NOMO-1 (cell line): ENCODE measurements at regions not wholly inside any gene's neighbourhood (a gene's known extent, or its start where the extent isn't known, plus 50 kb on each side); places are given as distances from the start of the nearest gene placed in this dataset.
"Not testable (repeated sequence)": the region's sequence is repeated elsewhere in the genome, so short reads cannot be mapped to it uniquely, and the experiment has no call there.

Source experiments
- DNase-seq, 2 experiments: peaks; one replicate each; lab custom pipeline; 2025; ENCODE audit not compliant: unreplicated experiment in 2 of 2; lab: John Stamatoyannopoulos, UW

DNA sequence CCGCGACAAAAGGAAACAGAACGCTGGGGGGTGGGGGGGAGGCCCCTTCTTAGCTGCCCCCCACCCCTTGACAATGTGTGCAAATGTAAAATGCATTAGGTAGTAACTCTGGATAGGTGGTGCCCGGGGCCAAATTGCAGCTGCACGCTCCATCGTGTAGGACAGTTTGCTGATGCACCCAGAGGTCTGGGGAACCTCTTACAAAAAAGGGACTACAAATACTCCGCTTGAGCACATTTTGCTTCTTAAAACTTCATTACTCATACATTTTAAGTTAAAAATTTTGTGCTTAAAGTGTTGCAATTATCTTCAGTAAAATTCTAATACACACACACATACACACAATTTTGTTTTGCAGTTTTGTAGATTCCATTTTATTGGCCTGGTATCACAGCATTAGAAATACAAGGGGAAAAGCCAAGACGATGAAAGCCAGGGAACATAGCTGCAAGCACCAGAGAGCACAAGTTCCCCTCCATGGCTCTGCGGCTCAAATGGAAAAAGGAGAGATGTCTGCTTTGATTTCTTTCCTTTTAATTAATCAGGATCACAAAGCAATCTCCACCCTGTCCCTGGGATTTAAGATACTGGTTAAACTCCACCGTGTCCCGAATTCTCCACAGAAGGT lies 582.1 kb downstream of the ZEB2 start:
- no peak for DNase-seq

DNA sequence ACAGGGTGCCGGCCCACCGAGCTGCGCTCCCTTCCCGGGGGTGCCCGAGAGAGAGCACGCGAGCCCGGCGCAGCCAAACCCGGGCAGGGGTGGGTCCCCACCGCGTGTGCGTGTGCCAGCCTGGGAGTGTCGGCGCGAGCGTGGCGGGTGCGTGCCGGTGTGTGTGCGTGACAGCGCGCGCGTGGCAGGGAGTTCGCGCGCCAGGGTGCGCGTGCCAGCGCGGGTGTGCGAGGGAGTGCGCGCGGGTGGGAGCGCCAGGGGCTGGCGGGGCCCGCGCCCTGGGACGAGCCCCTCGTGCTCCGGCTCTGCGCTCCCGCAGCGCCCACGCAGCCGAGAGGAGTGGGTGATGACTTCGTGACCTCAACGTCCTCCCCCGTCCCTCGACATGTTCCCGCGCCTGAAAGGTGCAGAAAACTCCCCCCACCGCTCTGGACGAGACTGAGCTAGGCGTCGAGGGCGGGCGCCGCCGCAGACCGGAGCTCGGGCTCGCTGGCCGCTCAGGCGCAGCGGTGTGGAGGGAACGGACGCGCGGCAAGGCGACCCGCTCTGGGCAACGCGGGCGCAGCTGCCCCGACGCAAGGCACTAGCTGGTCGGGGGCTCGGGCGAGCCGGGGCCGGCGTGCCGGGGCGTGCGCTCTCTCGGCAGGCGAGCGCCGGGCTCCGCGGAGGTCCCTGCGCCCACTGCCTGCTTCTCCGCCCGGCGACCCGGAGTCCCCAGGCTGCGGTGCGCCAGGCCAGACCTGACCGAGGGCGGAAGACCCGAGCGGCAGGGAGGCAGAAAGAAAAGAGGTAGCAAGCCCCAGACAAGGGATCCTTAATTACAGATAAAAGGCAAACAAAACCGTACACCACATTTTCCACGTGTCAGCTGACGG lies 582.8 kb downstream of the ZEB2 start:
- peak; percentile 13 to 35 for DNase-seq

DNA sequence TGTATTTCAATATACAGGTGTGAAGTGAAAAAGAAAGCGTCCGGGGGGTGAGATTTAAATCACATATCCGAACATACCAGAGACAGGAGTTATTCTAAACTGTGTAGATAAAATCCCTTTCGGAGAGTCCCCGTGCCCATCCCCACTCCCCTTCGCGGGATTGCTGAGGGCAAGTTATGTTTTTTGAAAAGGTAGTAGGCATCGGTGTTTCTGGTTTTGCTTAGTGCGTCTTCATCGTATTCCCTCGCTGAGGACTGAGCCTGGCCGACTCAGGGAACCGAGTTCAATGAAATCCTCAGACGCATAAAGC lies 583.4 kb downstream of the ZEB2 start:
- no peak for DNase-seq

DNA sequence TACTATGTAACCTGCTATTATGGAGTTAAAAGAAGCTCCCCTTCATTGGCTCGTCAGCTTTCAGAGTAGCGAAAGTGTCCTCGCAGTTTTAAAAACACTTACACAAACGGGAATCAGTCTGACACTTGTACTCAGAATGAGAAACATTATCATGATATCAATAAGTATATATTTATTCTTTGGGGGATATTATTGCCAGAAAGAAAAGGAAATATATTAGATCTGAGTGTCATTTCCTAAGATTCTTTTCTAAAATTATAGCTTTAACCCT lies 584.5 kb downstream of the ZEB2 start:
- no peak for DNase-seq

DNA sequence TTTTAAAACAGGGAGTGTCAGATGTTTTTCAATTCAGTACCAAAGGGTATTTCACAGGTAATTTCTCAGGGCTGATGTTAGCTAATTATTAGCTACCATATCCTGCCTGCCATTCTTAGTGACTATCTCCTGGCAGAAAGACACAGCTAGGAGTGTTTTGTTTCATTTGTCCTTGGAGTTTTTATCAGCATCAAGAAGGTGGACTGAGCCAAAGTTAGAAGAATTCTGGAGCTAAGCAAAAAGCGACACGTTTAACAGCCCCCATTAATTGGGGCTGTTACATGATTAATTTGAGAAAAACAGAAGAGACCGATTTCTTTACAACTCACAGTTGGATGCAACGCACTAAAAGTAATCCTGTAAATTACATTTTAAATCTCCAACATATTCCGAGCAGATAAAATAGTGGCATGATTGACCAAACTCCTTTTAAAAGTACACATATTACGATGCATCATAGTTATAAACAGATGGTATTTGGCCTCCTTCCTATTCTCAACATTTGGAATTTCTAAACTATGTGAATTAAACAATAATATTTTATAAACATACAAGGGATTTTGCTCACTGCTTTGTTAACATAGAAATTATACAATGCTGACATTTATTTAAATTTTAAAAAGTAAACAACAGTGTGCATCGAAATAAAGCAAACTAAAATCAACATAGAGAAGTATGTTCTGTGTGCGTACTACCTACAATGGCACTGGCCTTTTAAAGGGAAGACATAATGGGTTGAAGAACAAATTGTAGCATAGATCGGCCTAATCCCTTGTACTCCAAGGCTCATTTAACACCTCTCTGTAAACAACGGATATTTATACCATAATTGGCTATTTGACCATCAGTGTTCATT lies 585.1 kb downstream of the ZEB2 start:
- no peak for DNase-seq

DNA sequence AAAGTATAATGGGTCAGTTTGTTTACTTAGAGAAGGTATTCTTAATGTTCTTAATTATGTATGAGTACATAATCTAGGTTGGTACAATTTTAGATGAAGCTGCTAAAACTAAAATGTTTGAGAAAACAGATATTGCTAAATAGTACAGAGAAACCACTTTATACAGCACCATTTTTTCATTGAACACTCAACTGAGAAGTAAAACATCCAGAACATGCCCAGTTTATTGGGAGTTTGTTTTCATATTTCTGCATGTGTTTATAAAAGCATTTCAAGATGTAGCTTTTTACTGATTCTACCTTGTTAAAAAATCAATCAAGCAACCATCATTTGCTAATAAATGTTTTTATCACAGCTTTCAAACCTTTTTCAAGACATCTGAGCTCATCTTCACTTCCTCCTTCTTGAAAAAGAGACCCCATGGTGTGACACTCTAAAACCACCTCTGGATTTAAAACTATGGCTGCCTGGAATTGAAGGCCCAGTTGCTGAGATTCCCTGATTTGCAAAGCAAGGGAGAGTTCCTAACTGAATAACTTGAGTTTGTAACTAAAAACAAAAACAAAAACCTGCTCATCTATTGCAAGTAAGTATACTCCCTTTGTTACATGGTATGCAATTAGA lies 585.9 kb downstream of the ZEB2 start:
- no peak for DNase-seq

DNA sequence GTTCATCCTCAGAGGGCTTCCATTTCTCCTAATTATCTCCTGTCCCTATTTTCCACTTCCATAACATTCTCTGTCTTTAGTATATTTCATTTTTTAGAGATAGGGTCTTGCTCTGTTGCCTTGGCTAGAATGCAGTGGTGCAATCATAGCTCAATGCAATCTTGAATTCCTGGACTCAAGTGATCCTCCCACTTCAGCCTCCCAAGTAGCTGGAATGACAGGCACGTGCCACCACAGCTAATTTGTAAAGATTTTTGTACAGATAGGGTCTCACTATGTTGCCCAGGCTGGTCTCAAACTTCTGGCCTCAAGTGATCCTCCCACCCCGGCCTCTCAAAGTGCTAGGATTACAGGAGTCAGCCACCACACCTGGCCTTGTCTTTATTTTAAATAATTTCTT lies 589.0 kb downstream of the ZEB2 start:
- DNase-seq = no peak

DNA sequence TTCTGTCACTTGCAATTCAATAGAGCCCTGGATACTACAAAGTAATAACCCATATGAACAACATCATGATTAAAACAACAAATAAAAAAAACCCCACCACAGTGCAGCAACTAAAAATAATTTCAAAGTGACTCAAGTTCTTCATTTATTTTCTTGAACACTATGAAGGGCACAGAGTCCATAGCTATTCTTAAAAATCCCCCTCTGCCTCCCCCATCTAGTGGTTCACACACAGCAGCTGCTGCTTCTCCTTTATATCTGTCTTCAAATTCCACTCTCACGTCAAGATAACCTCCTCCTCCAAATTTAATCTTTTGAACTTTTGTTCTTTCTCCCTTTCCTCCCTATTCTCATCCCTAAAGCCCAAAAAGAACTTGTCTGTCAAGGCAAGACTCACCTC lies 591.3 kb downstream of the ZEB2 start:
- DNase-seq = no peak

DNA sequence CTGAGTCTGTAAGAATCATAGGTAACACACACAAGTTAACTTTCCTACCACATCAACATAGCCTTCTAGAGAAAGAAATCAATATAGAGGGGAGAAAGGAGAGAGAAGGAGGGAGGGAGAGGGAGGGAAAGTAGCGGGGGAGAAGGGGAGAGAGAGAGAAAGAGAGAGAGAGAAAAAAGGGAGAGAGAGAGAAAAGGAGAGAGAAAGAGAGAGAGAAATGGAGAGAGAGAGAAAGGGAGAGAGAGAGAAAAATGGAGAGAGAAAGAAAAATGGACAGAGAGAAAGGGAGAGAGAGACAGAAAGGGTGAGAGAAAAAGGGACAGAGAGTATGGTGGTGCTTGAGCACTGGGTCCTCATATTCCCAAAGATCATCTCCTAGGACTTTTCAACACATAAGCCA lies 591.7 kb downstream of the ZEB2 start:
- no peak for DNase-seq

DNA sequence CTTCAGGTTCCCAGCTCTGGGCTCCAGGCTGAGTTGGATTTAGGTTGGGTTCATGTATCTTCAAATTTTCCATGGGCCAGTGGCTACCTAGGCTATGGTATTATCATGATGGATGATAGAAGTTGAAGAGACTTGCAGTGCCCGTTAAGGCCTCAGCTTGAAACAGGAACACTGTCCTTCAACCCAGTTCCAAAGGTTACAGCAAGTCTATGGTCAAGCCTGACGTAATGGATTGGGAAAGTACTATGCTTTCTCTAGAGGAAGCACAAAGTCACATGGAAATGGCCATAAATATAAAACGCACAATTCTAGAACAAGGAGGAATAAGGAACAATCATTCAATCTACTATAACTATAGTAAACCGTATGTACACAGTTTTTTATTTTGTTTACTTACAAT lies 593.2 kb downstream of the ZEB2 start:
- DNase-seq = no peak

DNA sequence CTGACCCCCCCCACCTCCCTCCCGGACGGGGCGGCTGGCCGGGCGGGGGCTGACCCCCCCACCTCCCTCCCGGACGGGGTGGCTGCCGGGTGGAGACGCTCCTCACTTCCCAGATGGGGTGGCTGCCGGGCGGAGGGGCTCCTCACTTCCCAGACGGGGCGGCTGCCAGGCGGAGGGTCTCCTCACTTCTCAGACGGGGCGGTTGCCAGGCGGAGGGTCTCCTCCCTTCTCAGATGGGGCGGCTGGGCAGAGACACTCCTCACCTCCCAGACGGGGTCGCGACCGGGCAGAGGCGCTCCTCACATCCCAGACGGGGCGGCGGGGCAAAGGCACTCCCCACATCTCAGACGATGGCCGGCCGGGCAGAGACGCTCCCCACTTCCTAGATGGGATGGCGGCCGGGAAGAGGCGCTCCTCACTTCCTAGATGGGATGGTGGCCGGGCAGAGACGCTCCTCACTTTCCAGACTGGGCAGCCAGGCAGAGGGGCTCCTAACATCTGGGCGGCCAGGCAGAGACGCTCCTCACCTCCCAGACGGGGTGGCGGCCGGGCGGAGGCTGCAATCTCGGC lies 597.6 kb downstream of the ZEB2 start:
- not testable (repeated sequence) for DNase-seq

DNA sequence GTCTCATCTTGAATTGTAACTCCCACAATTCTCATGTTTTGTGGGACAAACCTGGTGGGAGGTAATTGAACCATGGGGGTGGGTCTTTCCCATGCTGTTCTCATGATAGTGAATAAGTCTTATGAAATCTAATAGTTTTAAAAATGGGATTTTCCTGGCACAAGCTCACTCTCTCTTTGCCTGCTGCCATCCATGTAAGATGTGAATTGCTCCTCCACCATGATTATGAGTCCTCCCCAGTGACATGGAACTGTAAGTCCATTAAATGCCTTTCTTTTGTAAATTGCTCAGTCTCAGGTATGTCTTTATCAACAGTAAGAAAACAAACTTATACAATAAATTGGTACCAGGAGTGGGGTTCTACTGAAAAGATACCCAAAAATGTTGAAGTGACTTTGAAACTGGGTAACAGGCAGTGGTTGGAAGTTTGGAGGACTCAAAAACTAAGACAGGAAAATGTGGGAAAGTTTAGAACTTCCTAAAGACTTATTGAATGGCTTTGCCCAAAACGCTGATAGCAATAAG lies 601.4 kb downstream of the ZEB2 start:
- no peak for DNase-seq

DNA sequence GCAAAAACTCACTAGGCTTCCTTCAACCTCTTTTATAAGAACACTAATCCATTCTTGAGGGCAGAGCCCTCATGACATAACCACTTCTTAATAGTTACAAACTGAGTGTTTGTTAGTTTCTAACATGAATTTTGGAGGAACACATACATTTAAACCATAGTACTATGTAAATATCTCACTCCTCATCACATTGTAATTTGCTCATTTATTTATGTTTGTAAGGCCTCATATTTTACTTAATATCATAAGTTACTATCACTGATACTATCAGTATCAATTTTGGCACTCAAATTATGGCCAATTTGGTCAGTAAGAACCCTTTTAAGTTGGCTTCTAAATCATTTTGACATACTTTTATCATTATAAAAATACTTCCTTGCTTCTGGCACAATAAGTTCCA lies 603.1 kb downstream of the ZEB2 start:
- DNase-seq = no peak

DNA sequence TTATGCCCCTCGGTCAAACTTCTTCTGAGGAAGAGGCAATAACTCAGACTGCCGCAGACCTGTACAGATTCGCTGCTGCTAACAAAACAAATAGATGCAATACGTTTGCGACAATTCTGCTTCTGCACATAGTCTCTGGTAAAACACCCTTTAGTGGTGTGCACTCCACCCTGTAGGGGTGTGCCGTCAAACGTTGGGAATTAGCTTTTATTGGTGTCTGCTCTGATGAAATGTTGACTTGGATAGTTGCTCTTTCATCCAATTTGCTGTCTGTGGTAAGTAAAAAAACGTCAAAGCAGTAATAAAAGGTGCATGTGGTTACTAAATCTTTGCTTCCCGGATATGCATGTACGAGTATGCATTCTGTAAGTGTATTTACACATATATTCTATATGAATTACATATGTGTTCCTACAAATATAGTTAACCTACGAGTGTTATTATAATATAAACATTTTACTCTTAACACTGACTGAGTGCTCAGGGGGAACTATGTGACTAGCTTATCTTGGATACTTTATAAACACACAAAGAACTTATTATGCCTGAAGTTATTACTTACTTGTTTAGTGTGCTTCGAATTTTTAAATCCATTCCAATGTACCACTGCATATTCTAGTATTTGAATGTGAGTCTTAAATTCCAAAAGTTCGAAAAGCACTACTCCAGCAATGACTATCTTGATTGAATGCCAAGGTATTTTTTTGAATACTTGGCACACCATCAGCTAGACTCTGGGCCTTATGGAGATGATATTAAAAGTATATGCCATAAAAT lies 610.2 kb downstream of the ZEB2 start:
- no peak for DNase-seq

DNA sequence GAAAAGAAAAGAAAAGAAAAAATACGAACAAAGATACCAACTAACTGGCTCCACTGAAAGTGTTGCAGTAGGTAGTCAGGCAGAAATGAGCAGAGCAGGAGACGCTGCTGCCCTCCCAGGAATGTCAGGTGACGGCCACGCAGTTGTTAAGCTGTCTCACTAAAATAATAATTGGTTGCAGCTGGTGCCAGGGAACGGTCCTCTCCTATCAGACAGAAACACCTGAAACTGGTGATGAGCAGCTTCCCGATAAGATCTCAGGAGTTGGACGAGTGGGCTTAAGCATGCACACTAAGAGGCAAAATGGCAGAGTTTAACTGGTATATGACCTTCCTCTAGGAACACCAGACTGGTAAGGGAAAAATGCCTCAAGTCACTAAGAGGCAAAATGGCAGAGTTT lies 611.1 kb downstream of the ZEB2 start:
- no peak for DNase-seq

DNA sequence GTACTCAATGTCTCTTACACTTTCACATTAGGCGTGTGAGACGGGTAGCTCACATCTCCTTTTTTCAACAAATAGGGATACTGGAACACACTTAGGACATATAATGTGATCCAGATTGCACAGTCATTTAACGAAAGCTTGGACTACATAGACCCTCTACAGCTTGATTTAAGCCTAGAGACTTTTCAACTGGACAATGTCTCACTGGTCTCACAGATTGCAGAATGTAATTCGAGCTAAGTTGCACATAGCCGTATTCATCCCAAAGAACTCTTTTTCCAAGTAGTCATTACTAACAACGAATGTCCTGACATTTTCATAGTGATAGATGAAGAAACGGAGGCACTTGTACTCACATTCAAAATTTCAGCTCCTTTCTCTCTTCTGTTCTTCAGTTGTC lies 612.1 kb downstream of the ZEB2 start:
- no peak for DNase-seq

DNA sequence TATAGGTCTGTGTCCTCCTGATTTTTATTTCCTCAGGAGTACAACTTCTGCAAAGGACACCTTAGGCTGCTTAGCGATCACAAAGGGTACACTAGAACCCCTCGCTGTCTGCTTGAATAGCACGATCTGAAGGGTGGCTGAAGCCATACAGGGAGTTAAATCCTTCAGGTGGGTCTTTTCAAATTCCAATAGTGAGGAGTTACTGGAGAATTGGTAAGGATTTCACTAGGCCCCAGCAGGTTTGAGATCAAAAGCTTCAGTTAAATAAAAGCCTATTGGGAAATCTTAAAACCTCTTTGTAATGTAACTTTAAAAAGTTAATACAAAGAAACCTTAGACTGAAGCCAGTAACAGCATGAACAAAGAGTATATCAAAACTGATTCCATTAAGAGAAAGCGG lies 613.1 kb downstream of the ZEB2 start:
- no peak for DNase-seq

DNA sequence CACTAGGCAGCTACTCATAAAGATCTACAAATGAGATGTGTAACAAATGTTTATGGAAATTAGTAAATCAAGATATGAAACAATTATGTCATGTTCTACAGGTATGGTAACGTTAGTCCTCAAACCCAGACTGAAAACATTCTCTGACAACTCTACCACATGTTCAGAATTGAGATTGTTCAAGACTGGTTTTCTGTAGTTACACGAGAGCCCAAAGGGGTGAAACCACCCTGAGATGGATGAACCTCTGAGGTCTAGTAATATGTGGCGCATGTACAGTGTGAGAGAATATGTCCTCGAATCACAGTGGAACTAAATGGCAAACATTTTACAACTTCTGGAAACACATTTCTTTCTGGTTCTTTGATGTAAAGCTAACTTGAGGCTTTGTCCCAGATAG lies 614.3 kb downstream of the ZEB2 start:
- DNase-seq = no peak

DNA sequence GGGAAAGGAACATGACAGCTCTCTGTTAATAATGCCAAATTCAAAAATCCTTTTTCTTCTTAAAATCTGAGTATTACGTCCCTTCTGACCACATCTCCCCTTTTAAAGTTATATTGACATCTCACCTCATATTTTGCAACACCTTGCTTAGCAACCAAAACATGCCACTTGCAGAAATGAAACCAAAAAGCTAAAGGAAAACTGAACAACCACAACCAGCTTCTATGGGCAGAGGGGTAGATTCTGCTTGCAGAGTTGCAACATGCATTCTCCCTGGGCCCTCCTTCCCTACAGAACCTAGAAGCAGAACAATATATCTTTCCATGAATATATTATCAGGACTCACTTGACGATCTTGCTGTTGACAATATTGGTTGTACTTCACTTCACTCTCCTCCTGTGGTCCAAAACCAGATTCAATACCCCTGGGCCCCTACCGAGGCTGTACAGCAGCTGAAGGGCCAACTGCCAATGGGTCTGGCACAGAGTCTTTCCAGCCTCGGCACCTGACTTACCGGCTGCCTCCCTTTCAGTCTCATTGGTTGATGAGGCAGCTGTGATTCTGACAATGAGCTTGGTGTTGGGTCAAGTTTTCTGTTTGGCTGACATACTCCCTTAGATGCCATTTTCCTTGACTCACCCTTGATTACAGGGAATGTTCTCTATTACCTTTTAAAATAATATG lies 616.6 kb downstream of the ZEB2 start:
- DNase-seq = peak; percentile 67 to 79
